ENCODE measurements at regions not wholly inside any gene's neighbourhood (a gene's known extent, or its start where the extent isn't known, plus 50 kb on each side); places are given as distances from the start of the nearest gene placed in this dataset.
"Not testable (repeated sequence)": the region's sequence is repeated elsewhere in the genome, so short reads cannot be mapped to it uniquely, and the experiment has no call there.

DNA sequence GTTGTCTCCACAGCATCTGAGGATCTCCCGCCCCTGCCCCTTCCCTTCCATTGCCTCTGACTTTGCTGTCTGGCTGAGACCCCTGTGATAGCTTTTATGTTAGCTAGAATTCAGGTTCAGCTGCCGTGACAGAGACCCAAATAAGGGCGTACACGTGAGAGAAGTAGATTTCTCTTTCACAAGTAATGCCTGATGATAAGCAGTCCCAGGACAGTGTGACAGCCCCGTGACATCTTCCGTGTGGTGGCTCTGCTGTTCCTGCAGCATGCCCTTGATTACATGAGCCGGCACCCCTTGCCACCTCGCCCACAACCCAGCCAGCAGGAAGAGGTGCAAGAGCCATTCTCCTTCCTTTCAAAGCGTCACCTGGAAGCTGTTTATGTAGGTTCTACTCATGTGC is 130.9 kb upstream of the PODXL start:
- Histone ChIP-seq H3K9ac (ENCODE audit: low read depth in 2 of 2, low read length in 2 of 2) (no peak overlapping the region), H3K9me3 (no peaks in the 10 kb centered on the region), H3K27ac (no peak overlapping the region), H3K4me3 (no peak overlapping the region), H3K36me3 (no peaks in the 10 kb centered on the region), H3K27me3 (no peaks in the 10 kb centered on the region), H3K4me1 (no peaks in the 10 kb centered on the region)
- TF ChIP-seq, protein P1, sequence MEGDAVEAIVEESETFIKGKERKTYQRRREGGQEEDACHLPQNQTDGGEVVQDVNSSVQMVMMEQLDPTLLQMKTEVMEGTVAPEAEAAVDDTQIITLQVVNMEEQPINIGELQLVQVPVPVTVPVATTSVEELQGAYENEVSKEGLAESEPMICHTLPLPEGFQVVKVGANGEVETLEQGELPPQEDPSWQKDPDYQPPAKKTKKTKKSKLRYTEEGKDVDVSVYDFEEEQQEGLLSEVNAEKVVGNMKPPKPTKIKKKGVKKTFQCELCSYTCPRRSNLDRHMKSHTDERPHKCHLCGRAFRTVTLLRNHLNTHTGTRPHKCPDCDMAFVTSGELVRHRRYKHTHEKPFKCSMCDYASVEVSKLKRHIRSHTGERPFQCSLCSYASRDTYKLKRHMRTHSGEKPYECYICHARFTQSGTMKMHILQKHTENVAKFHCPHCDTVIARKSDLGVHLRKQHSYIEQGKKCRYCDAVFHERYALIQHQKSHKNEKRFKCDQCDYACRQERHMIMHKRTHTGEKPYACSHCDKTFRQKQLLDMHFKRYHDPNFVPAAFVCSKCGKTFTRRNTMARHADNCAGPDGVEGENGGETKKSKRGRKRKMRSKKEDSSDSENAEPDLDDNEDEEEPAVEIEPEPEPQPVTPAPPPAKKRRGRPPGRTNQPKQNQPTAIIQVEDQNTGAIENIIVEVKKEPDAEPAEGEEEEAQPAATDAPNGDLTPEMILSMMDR (IDR thresholded peaks at IDR 0.05), result no peak
- intact Hi-C loops (cut with DNase I), result loop anchor here (5.0 kb wide), 1 partner anchor 895 kb away; no protein-coding TSS in a partner anchor
- no peak for DNase-seq

DNA sequence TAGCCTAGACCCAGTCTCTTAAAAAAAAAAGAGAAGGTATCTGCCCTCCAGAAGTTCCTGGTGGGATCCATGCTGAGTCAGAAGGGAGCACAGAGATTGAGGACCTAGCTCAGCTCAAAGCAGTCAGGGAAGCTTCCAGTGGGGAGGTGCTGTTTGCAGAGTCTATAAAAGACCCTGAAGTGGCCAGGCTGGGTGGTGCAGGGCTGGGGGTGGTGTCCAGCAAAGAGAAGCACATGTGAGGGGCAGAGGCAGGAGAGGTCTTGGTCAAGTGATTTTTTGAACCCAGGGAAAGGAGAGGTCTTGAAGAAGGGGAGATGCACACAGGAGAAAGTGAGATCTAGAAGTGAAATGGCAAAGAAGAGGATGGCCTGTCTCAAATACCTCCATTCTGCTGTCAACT is 130.4 kb upstream of the PODXL start:
- no peaks in the 10 kb centered on the region for H3K4me1 ChIP-seq
- TF ChIP-seq, protein P1 (IDR thresholded peaks at IDR 0.05), result no peak
- no peaks in the 10 kb centered on the region for H3K27me3 ChIP-seq
- no peak for DNase-seq
- H3K4me3 ChIP-seq, result no peak overlapping the region
- no peak overlapping the region for H3K27ac ChIP-seq
- no peak overlapping the region for H3K9ac ChIP-seq (ENCODE audit: low read depth in 2 of 2, low read length in 2 of 2)
- intact Hi-C loops (cut with DNase I), result loop anchor here (5.0 kb wide), 1 partner anchor 895 kb away; no protein-coding TSS in a partner anchor
- H3K36me3 ChIP-seq, result no peaks in the 10 kb centered on the region
- H3K9me3 ChIP-seq, result no peaks in the 10 kb centered on the region

DNA sequence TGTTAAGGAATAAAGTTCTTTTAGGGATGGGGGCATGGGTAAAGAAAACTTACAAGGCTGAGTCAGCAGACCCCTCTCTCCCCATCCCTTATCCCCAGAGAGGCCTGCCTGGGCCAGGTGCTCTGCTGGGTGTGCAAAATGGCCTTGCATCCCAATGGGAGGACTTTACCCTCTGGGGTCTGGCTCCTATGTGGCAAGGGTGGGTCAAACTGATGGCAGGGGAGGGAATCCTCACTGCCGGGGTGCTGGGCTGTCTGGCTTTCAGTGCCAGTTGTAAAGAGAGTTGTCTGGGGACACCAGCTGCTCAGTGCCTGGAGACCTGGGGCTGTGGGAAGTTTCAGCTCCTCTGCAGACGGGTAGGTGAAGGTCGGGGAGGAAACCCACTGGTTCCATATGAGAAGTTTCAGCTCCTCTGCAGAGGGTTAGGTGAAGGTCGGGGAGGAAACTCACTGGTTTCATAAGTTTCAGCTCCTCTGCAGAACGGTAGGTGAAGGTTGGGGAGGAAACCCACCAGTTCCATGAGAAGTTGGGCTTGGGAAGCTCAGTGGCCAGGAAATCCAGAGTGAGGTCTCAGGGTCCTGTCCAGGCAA is 127.2 kb upstream of the PODXL start:
- Histone ChIP-seq H3K9me3 (no peaks in the 10 kb centered on the region), H3K4me3 (no peak overlapping the region), H3K9ac (ENCODE audit: low read depth in 2 of 2, low read length in 2 of 2) (no peak overlapping the region), H3K36me3 (no peaks in the 10 kb centered on the region), H3K4me1 (no peaks in the 10 kb centered on the region), H3K27me3 (no peaks in the 10 kb centered on the region), H3K27ac (no peak overlapping the region)
- intact Hi-C loops (cut with DNase I), result no loop called here
- DNase-seq, result no peak
- TF ChIP-seq, protein P1 (IDR thresholded peaks at IDR 0.05), result no peak

DNA sequence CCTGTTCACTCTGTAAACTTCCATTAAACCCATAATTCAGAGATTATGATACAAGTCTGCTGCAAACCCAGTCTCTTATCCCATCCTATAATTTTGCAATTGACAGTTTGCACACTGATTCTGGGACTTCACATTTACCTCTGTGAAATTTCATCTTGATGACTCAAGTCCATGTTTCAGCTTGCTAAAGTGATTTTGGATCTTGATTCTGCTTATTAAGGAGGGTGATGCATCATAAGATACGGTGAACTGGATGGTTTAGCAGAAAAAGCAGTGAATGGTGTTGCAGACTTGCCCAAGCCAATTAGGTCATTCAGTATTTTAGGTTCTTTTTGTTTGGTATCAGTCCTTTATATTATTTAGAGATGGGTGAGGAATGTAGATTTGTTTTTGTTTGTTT is 125.5 kb upstream of the PODXL start:
- intact Hi-C loops (cut with DNase I), result no loop called here
- no peak overlapping the region for H3K27ac ChIP-seq
- TF ChIP-seq, protein P1 (IDR thresholded peaks at IDR 0.05), result no peak
- no peaks in the 10 kb centered on the region for H3K36me3 ChIP-seq
- H3K4me1 ChIP-seq, result no peaks in the 10 kb centered on the region
- H3K9ac ChIP-seq (ENCODE audit: low read depth in 2 of 2, low read length in 2 of 2), result no peak overlapping the region
- no peaks in the 10 kb centered on the region for H3K27me3 ChIP-seq
- H3K4me3 ChIP-seq, result no peak overlapping the region
- no peaks in the 10 kb centered on the region for H3K9me3 ChIP-seq
- DNase-seq, result no peak

DNA sequence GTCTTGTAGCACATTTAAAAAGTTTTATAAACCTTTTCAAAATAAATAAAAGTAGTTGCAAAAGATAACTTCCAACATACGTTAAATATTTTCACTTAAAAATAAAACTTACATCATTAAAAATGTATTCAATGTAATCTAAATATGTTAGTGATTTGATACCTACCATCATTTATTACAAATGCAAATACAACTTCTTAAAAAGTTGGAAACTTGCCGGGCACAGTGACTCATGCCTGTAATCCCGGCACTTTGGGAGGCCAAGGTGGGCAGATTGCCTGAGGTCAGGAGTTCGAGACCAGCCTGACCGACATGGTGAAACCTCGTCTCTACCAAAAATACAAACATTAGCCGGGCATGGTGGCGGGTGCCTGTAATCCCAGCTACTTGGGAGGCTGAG is 122.6 kb upstream of the PODXL start:
- H3K9me3 ChIP-seq; H3K9ac ChIP-seq (ENCODE audit: low read depth in 2 of 2, low read length in 2 of 2); H3K4me1 ChIP-seq; H3K4me3 ChIP-seq; H3K27me3 ChIP-seq; H3K27ac ChIP-seq; DNase-seq; H3K36me3 ChIP-seq; intact Hi-C loops (cut with DNase I): not testable (repeated sequence)

DNA sequence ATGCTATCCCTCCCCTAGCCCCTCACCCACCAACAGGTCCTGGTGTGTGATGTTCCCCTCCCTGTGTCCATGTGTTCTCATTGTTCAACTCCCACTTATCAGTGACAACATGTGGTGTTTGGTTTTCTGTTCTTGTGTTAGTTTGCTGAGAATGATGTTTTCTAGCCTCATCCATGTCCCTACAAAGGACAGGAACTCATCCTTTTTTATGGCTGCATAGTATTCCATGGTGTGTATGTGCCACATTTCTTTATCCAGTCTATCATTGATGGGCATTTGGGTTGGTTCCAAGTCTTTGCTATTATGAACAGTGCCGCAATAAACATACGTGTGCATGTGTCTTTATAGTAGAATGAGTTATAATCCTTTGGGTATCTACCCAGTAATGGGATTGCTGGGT is 120.4 kb upstream of the PODXL start:
- H3K27me3 ChIP-seq; H3K36me3 ChIP-seq; DNase-seq; H3K27ac ChIP-seq; H3K4me1 ChIP-seq; intact Hi-C loops (cut with DNase I); H3K9me3 ChIP-seq; H3K4me3 ChIP-seq; H3K9ac ChIP-seq (ENCODE audit: low read depth in 2 of 2, low read length in 2 of 2): not testable (repeated sequence)
